22Rv1 (cell line): ENCODE measurements at regions not wholly inside any gene's neighbourhood (a gene's known extent, or its start where the extent isn't known, plus 50 kb on each side); places are given as distances from the start of the nearest gene placed in this dataset.

Source experiments
- ZFX ChIP-seq: fragments of 450-650 bp; IDR thresholded peaks from 2 replicates; pipeline ENCODE4 v1.6.1; 2017; ENCODE audit warnings: antibody characterized with exemption, borderline replicate concordance
- TF ChIP-seq, protein P1 (sequence below): fragments of 450-650 bp; IDR thresholded peaks from 2 replicates; pipeline ENCODE4 v1.5.1; 2017; ENCODE audit warnings: mild to moderate bottlenecking

DNA sequence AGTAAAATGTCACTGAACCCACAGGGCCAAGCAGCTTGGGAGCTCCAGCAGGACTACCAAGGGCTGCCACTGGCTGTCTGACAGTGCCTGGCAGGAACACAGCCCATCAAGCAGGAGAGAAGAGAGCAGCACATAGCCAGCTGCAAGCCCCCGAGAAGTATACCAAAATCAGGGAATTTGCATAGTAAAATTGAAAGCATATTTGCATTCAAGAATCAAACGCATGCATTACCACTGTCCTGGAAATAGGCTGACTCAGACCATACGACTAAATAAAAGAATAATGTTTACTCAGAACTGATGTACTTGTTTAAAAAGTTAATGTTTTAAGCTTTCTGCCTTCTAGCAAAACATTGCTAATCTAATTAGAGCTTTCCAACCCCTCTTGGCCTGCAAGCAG is 298.1 kb downstream of the TFAP2B start:
- TF ChIP-seq, protein P1, sequence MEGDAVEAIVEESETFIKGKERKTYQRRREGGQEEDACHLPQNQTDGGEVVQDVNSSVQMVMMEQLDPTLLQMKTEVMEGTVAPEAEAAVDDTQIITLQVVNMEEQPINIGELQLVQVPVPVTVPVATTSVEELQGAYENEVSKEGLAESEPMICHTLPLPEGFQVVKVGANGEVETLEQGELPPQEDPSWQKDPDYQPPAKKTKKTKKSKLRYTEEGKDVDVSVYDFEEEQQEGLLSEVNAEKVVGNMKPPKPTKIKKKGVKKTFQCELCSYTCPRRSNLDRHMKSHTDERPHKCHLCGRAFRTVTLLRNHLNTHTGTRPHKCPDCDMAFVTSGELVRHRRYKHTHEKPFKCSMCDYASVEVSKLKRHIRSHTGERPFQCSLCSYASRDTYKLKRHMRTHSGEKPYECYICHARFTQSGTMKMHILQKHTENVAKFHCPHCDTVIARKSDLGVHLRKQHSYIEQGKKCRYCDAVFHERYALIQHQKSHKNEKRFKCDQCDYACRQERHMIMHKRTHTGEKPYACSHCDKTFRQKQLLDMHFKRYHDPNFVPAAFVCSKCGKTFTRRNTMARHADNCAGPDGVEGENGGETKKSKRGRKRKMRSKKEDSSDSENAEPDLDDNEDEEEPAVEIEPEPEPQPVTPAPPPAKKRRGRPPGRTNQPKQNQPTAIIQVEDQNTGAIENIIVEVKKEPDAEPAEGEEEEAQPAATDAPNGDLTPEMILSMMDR, result no peak
- TF ChIP-seq ZFX, result no peak
